WI38 (cell line): ENCODE measurements at regions not wholly inside any gene's neighbourhood (a gene's known extent, or its start where the extent isn't known, plus 50 kb on each side); places are given as distances from the start of the nearest gene placed in this dataset.

Experiments
- H3K4me3 ChIP-seq: 2 replicates; pipeline ENCODE4 v1.5.1; 2011; ENCODE audit warnings: low read depth, mild to moderate bottlenecking, control low read depth, low read length
- TF ChIP-seq, protein P1 (sequence below): IDR thresholded peaks from 2 replicates; pipeline ENCODE4 v1.5.1; 2012; ENCODE audit warnings: low read depth, mild to moderate bottlenecking, control low read depth, low read length

GRCh38 chr7:25359471-25360059 lies 131.3 kb upstream of the NPVF start:
- TF ChIP-seq, protein P1, sequence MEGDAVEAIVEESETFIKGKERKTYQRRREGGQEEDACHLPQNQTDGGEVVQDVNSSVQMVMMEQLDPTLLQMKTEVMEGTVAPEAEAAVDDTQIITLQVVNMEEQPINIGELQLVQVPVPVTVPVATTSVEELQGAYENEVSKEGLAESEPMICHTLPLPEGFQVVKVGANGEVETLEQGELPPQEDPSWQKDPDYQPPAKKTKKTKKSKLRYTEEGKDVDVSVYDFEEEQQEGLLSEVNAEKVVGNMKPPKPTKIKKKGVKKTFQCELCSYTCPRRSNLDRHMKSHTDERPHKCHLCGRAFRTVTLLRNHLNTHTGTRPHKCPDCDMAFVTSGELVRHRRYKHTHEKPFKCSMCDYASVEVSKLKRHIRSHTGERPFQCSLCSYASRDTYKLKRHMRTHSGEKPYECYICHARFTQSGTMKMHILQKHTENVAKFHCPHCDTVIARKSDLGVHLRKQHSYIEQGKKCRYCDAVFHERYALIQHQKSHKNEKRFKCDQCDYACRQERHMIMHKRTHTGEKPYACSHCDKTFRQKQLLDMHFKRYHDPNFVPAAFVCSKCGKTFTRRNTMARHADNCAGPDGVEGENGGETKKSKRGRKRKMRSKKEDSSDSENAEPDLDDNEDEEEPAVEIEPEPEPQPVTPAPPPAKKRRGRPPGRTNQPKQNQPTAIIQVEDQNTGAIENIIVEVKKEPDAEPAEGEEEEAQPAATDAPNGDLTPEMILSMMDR = no peak
- no peak overlapping the region for H3K4me3 ChIP-seq

- H3K4me3 ChIP-seq = no peak overlapping the region
- TF ChIP-seq, protein P1 = no peak
Observed at GRCh38 chr7:25360451-25360850, 132.2 kb upstream of the NPVF start.

- TF ChIP-seq, protein P1 = no peak
- no peak overlapping the region for H3K4me3 ChIP-seq
Observed at GRCh38 chr7:25361387-25361786, 133.1 kb upstream of the NPVF start.

GRCh38 chr7:25361863-25362262 lies 133.6 kb upstream of the NPVF start:
- TF ChIP-seq, protein P1 = no peak
- H3K4me3 ChIP-seq = no peak overlapping the region

DNA sequence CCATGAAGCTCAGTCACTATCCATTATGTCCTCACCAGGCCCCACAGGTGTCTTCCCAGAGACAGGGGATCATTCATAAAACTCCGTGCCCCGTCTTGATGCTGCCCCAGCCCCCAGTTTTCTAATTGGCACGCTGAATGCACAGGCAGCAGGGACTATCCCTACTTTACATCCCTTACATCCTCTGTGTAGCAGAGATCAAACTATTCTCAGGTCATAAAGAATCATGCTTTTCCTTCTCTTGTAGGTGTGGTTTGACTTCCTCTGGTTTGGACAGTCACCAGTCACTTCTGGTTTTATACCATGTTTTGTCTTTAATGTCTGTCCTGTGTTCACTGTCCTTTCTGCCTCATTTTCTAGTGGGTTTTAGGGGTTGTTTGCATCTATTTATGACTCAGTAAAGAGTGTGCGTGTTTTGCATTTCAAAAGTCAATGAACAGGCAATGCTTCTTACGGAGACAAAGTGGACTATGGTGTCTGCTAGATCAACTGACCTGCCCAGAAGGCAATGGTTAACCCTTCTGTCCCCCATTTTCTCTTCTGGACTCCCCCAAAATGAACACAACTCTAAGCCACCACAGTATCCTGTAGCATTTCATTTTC lies 140.4 kb upstream of the NPVF start:
- no peak overlapping the region for H3K4me3 ChIP-seq
- TF ChIP-seq, protein P1 = no peak

- TF ChIP-seq, protein P1 = no peak
- no peak overlapping the region for H3K4me3 ChIP-seq
Observed at GRCh38 chr7:25369786-25370185, 141.5 kb upstream of the NPVF start.

GRCh38 chr7:25371972-25372371 lies 143.7 kb upstream of the NPVF start:
- H3K4me3 ChIP-seq = no peak overlapping the region
- TF ChIP-seq, protein P1 = no peak
